Femur (tissue), 1 donor: ENCODE measurements at regions not wholly inside any gene's neighbourhood (a gene's known extent, or its start where the extent isn't known, plus 50 kb on each side); places are given as distances from the start of the nearest gene placed in this dataset.
"Not testable (repeated sequence)": the region's sequence is repeated elsewhere in the genome, so short reads cannot be mapped to it uniquely, and the experiment has no call there.

ENCODE experiments used
- DNase-seq: peaks from one replicate; pipeline ENCODE4 v3.0.0-alpha.2; 2017

GRCh38 chr14:86780461-86780860 is 1212.5 kb downstream of the GALC start:
- no peak for DNase-seq

GRCh38 chr14:86779416-86779815 is 1213.6 kb downstream of the GALC start:
- DNase-seq = no peak

- DNase-seq = no peak
These were observed 1214.9 kb downstream of the GALC start for GRCh38 chr14:86777963-86778602.

GRCh38 chr14:86775896-86776295 is 1217.1 kb downstream of the GALC start:
- not testable (repeated sequence) for DNase-seq

- DNase-seq = no peak
These were observed 1218.1 kb downstream of the GALC start for GRCh38 chr14:86774916-86775315.

- no peak for DNase-seq
These were observed 1220.9 kb downstream of the GALC start for GRCh38 chr14:86772075-86772474.

- DNase-seq = no peak
These were observed 1222.8 kb downstream of the GALC start for GRCh38 chr14:86770186-86770585.

- no peak for DNase-seq
These were observed 1226.5 kb downstream of the GALC start for GRCh38 chr14:86766469-86766868.

- DNase-seq = no peak
These were observed 1231.4 kb downstream of the GALC start for GRCh38 chr14:86761611-86762010.

GRCh38 chr14:86756521-86757190 is 1226.7 kb downstream of the FLRT2 start:
- DNase-seq = no peak

- DNase-seq = not testable (repeated sequence)
These were observed 1220.5 kb downstream of the FLRT2 start for GRCh38 chr14:86750488-86750887.

- DNase-seq = no peak
These were observed 1209.8 kb downstream of the FLRT2 start for GRCh38 chr14:86739761-86740160.

GRCh38 chr14:86731427-86731826 is 1201.5 kb downstream of the FLRT2 start:
- not testable (repeated sequence) for DNase-seq

GRCh38 chr14:86723254-86723624 is 1193.3 kb downstream of the FLRT2 start:
- no peak for DNase-seq

GRCh38 chr14:86722612-86723253 is 1192.8 kb downstream of the FLRT2 start:
- no peak for DNase-seq

- DNase-seq = no peak
These were observed 1184.6 kb downstream of the FLRT2 start for GRCh38 chr14:86714575-86714974.

GRCh38 chr14:86714153-86714552 is 1184.2 kb downstream of the FLRT2 start:
- DNase-seq = no peak

- no peak for DNase-seq
These were observed 1182.8 kb downstream of the FLRT2 start for GRCh38 chr14:86712727-86713126.

- no peak for DNase-seq
These were observed 1182.2 kb downstream of the FLRT2 start for GRCh38 chr14:86712176-86712575.

- DNase-seq = no peak
These were observed 1178.9 kb downstream of the FLRT2 start for GRCh38 chr14:86708846-86709339.

GRCh38 chr14:86707071-86707470 is 1177.1 kb downstream of the FLRT2 start:
- no peak for DNase-seq

GRCh38 chr14:86683561-86683960 is 1153.6 kb downstream of the FLRT2 start:
- DNase-seq = no peak

- DNase-seq = no peak
These were observed 1145.1 kb downstream of the FLRT2 start for GRCh38 chr14:86675059-86675458.

- no peak for DNase-seq
These were observed 1143.6 kb downstream of the FLRT2 start for GRCh38 chr14:86673523-86673969.
